ENCODE measurements at regions not wholly inside any gene's neighbourhood (a gene's known extent, or its start where the extent isn't known, plus 50 kb on each side); places are given as distances from the start of the nearest gene placed in this dataset.

DNA sequence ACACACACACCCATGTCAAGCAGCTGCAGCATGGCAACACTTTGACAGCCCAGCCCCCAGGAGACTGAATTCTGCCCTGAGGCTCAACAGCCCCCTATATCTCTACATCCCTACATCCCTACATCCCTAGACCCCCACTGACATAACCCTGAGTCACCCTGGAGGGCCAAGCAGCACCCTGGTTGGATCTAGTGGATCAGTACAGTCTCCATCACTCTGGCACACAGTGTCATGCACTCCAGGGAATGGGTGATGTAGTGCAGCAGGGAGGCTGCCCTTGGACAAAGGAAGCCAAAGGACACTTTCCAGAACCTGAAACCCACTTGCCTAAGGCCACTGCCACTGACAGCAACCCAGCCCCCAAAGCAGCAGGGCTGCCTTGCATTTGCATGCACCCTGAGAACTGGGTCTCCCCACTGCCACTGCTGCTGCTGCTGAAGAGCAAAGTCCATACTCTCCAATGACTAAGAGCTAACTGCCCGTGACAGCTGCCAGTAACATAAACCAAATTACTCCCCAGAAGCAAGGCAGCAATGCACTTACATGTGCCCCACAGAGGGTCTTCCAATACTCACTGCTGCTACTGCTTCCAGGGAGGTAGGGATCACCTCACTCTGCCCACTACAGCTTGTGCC is 681.6 kb upstream of the KLHL29 start:
- TF ChIP-seq, protein P1, sequence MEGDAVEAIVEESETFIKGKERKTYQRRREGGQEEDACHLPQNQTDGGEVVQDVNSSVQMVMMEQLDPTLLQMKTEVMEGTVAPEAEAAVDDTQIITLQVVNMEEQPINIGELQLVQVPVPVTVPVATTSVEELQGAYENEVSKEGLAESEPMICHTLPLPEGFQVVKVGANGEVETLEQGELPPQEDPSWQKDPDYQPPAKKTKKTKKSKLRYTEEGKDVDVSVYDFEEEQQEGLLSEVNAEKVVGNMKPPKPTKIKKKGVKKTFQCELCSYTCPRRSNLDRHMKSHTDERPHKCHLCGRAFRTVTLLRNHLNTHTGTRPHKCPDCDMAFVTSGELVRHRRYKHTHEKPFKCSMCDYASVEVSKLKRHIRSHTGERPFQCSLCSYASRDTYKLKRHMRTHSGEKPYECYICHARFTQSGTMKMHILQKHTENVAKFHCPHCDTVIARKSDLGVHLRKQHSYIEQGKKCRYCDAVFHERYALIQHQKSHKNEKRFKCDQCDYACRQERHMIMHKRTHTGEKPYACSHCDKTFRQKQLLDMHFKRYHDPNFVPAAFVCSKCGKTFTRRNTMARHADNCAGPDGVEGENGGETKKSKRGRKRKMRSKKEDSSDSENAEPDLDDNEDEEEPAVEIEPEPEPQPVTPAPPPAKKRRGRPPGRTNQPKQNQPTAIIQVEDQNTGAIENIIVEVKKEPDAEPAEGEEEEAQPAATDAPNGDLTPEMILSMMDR (IDR thresholded peaks at IDR 0.05), result no peak
- no peak for TF ChIP-seq POLR2AphosphoS5 (IDR thresholded peaks at IDR 0.05; ENCODE audit: low read depth, low read length)
- TF ChIP-seq, protein P2, sequence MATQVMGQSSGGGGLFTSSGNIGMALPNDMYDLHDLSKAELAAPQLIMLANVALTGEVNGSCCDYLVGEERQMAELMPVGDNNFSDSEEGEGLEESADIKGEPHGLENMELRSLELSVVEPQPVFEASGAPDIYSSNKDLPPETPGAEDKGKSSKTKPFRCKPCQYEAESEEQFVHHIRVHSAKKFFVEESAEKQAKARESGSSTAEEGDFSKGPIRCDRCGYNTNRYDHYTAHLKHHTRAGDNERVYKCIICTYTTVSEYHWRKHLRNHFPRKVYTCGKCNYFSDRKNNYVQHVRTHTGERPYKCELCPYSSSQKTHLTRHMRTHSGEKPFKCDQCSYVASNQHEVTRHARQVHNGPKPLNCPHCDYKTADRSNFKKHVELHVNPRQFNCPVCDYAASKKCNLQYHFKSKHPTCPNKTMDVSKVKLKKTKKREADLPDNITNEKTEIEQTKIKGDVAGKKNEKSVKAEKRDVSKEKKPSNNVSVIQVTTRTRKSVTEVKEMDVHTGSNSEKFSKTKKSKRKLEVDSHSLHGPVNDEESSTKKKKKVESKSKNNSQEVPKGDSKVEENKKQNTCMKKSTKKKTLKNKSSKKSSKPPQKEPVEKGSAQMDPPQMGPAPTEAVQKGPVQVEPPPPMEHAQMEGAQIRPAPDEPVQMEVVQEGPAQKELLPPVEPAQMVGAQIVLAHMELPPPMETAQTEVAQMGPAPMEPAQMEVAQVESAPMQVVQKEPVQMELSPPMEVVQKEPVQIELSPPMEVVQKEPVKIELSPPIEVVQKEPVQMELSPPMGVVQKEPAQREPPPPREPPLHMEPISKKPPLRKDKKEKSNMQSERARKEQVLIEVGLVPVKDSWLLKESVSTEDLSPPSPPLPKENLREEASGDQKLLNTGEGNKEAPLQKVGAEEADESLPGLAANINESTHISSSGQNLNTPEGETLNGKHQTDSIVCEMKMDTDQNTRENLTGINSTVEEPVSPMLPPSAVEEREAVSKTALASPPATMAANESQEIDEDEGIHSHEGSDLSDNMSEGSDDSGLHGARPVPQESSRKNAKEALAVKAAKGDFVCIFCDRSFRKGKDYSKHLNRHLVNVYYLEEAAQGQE (IDR thresholded peaks at IDR 0.05; ENCODE audit: insufficient read depth in 1 of 2, low read depth in 2 of 2, low read length in 1 of 2), result no peak

Measured in Panc1 (cell line).